ENCODE measurements at regions not wholly inside any gene's neighbourhood (a gene's known extent, or its start where the extent isn't known, plus 50 kb on each side); places are given as distances from the start of the nearest gene placed in this dataset.

- no peak for TF ChIP-seq CTCF (IDR thresholded peaks at IDR 0.05)
- no peak for TF ChIP-seq POLR2A (IDR thresholded peaks at IDR 0.05)
- no peak for TF ChIP-seq EP300 (IDR thresholded peaks at IDR 0.05)
Measured at GRCh38 chr6:14217728-14218518, 100.4 kb downstream of the CD83 start.
